HL-60 (cell line): ENCODE measurements at regions not wholly inside any gene's neighbourhood (a gene's known extent, or its start where the extent isn't known, plus 50 kb on each side); places are given as distances from the start of the nearest gene placed in this dataset.
"Not testable (repeated sequence)": the region's sequence is repeated elsewhere in the genome, so short reads cannot be mapped to it uniquely, and the experiment has no call there.

Experiments used
- DNase-seq, 2 experiments: peaks; one replicate each; pipeline ENCODE4 v3.0.0-alpha.2; 2010 to 2020; ENCODE audit warnings: low read depth in 1 of 2, low spot score in 1 of 2
- H3K27ac ChIP-seq: fragments of 250-450 bp; sonication (Bioruptor Pico); replicated peaks from 2 replicates; pipeline ENCODE4 v1.5.1; 2020; ENCODE audit warnings: mild to moderate bottlenecking, moderate library complexity
- H3K27me3 ChIP-seq: fragments of 250-450 bp; sonication (Bioruptor Pico); 2 replicates; pipeline ENCODE4 v1.5.1; 2021; ENCODE audit warnings: mild to moderate bottlenecking, moderate library complexity; ENCODE audit not compliant: insufficient read depth, poor library complexity, severe bottlenecking
- H3K4me3 ChIP-seq: replicated peaks from 2 replicates; pipeline ENCODE4 v1.5.1; 2011; ENCODE audit warnings: mild to moderate bottlenecking, control low read depth, low read length; ENCODE audit not compliant: insufficient read depth

DNA sequence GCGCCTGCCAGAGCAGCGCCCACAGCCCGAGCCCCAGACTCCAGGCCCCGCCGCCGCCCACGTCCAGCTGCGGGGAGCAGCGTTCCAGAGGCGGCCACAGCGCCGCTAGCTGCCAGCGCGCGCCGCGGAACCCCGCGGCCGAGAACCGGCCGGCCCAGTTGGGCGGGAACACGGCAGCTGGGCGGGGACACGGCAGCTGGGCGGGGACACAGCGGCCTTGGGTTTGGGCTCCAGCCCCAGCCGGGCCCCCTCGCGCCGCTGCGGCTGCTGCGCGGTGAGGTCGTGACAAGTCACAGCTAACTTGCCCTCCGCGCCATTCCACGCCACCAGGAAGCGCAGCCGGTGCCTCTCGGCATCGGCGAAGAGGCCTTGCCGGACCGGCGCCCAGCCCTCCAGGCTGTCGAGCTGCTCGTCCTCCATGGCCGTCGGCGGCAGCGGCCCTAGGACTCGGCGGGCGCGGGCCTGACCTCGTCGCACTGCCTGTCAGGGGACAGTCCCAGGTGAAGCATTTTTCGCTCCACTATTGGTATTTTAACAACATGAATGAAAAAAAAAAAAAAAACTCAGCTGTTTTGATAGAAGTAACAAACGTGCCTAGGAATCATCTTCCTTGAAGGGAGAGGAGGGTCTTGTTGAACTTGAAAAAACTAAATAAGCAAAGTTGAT is 56.6 kb upstream of the GOLGA8N start:
- H3K27me3 ChIP-seq, H3K27ac ChIP-seq: not testable (repeated sequence)
- peak overlapping the region; percentile 43 for H3K4me3 ChIP-seq
- peak in 1 of 2 experiments; percentile 47 for DNase-seq

GRCh38 chr15:32536057-32536493 is 57.2 kb upstream of the GOLGA8N start:
- H3K27me3 ChIP-seq, H3K27ac ChIP-seq, H3K4me3 ChIP-seq, DNase-seq: not testable (repeated sequence)

- not testable (repeated sequence) for DNase-seq, H3K27ac ChIP-seq, H3K4me3 ChIP-seq, H3K27me3 ChIP-seq
Measured at GRCh38 chr15:32535150-32535898, 57.9 kb upstream of the GOLGA8N start.

GRCh38 chr15:32522900-32523299 is 67.5 kb upstream of the GOLGA8O start:
- H3K4me3 ChIP-seq, H3K27me3 ChIP-seq, DNase-seq, H3K27ac ChIP-seq: not testable (repeated sequence)

GRCh38 chr15:32522421-32522820 is 67.0 kb upstream of the GOLGA8O start:
- not testable (repeated sequence) for H3K27ac ChIP-seq, H3K27me3 ChIP-seq, DNase-seq, H3K4me3 ChIP-seq

DNA sequence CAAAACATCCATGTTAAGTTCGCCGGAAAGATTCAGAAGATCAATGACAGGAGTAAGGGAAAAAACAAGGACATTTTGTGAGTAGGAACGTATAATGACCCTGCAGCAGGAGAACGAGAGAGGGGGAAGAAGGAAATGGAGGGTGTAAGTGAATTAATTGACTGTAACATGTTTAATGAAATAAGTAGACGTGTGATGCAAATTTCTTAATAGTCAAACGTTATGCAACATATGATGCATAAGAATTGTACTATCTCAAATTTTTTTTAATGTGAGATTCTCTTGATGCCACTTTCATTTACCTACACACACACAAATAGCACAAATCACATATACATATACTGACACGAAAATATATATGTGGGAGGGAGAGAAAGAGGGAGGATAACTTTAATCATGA is 63.5 kb upstream of the GOLGA8O start:
- not testable (repeated sequence) for H3K27ac ChIP-seq, H3K4me3 ChIP-seq, H3K27me3 ChIP-seq
- DNase-seq: peak in 1 of 2 experiments; percentile 45

- H3K4me3 ChIP-seq, DNase-seq, H3K27me3 ChIP-seq: not testable (repeated sequence)
- peak overlapping the region; percentile 45 for H3K27ac ChIP-seq
Measured at GRCh38 chr15:32518013-32518412, 62.6 kb upstream of the GOLGA8O start.

DNA sequence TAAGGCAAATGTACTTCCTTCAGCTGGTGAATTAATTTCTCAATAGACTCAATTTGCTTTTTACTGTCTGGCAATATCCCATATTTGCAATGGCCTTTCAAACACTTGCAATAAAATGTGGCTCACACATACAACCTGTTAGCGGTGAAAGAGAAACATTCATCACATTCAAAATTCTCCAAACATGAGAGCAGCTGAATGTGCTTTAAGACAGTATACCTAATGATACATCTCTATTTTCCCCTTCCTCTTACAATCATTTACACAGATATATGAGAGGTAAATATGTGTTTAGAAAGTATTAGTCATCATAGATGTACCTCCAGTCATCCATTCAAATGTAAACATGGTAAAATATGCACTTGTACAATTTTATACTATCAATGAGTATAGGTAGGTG is 61.5 kb upstream of the GOLGA8O start:
- not testable (repeated sequence) for DNase-seq, H3K27ac ChIP-seq, H3K27me3 ChIP-seq, H3K4me3 ChIP-seq

GRCh38 chr15:32513378-32513777 is 57.9 kb upstream of the GOLGA8O start:
- H3K27ac ChIP-seq, H3K4me3 ChIP-seq, H3K27me3 ChIP-seq, DNase-seq: not testable (repeated sequence)

DNA sequence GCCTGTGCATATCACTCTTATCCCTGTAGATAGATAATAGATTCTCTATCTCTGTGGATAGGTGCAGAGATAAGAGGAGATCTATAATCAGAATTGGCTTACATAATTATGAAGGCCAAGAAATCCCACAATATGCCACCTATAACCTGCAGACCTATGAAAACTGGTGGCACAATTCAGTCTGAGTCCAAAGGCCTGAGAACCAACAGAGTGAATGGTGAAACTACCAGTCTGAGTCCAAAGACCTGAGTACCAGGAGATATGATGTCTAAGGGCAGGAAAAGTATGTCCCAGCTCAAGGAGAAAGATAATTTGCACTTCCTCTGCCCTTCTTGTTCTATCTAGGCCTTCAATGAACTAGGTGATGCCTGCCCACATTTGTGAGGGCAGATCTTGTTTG is 54.6 kb upstream of the GOLGA8O start:
- not testable (repeated sequence) for H3K27me3 ChIP-seq, H3K27ac ChIP-seq, H3K4me3 ChIP-seq, DNase-seq

DNA sequence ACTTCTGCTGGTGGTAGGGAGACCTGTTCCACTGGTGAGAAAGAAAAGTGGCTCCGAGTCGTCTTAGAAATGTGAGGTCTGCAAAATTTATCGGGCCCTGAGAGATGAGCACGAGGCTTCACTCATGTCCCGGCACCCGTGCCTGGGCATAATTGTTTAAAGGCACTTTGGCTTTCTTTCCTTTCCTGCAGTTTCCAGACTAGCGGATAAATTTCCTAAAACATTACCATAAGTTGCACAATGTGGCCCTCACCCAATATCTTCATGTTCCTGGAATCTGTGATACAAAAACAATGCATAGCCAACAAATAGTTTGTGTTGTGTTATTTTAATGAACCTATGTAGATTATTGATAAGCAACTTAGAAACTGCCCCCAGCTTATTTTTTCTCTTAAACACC is 52.6 kb upstream of the GOLGA8O start:
- not testable (repeated sequence) for H3K27ac ChIP-seq, H3K4me3 ChIP-seq, DNase-seq, H3K27me3 ChIP-seq

- not testable (repeated sequence) for H3K27ac ChIP-seq, DNase-seq, H3K4me3 ChIP-seq, H3K27me3 ChIP-seq
Measured at GRCh38 chr15:32506787-32507186, 51.4 kb upstream of the GOLGA8O start.

DNA sequence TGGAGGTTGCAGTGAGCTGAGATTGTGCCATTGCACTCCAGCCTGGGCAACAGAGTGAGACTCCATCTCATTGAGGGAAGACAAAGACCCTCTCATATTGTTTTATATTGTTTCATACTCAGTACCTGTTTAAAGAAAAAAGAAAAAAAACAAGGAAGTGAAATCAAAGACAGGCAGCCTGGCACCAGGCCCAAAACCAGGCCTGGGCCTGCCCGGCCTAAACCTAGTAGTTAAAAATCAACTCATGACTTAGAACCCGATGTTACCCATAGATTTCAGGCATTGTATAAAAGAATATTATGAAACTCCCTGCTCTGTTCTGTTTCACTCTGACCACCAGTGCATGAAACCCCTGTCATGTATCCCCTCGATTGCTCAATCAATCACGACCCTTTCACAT is 50.2 kb upstream of the GOLGA8O start:
- not testable (repeated sequence) for H3K27ac ChIP-seq, DNase-seq, H3K4me3 ChIP-seq, H3K27me3 ChIP-seq
